GM19035 (cell line): ENCODE measurements at regions not wholly inside any gene's neighbourhood (a gene's known extent, or its start where the extent isn't known, plus 50 kb on each side); places are given as distances from the start of the nearest gene placed in this dataset.

Source experiments
- ATAC-seq: cut with Tn5 transposase; IDR thresholded peaks from one replicate; pipeline ENCODE4 v1.9.1; 2021; ENCODE audit not compliant: unreplicated experiment

GRCh38 chr2:41445865-41446264 is 602.0 kb upstream of the PKDCC start:
- no peak for ATAC-seq

- ATAC-seq, result no peak
These were observed 601.6 kb upstream of the PKDCC start for GRCh38 chr2:41446266-41446665.

- ATAC-seq, result no peak
These were observed 599.6 kb upstream of the PKDCC start for GRCh38 chr2:41448221-41448620.

DNA sequence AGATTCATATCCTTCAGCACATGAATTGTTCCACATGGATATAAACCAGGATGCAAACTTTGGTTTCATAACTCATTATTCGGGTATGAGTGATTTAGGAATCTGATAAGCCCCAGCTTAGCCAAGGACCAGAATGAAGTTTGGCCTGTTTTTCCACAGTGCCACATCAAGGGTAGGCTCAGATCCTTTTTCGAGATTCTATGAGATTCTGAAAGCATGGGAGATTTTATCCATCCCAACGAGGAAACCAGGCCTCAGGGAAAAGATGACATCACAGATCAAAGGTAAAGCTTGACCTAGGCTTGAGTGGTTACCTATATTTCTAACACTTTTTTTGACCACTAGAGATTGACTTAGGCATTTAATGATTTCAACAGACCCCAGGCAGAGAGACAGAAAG is 590.8 kb upstream of the PKDCC start:
- no peak for ATAC-seq

DNA sequence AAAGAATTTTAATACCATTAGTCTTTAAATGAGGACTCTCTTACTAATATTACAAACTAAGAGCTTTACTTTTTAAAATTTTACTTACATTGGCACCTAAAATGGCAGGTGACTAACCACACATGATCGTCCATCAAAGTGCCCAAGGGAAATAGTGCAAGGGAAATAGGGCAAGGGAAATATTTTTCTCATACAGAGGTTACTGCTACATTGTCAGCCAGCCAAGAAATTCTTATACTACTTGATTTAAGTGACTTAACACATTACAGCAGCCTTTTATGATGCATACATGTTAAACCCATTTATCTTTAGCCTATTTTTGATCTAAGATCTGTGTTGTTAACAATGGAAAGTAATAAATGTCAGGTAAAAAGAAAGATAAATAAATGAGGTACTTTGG is 587.2 kb upstream of the PKDCC start:
- no peak for ATAC-seq

DNA sequence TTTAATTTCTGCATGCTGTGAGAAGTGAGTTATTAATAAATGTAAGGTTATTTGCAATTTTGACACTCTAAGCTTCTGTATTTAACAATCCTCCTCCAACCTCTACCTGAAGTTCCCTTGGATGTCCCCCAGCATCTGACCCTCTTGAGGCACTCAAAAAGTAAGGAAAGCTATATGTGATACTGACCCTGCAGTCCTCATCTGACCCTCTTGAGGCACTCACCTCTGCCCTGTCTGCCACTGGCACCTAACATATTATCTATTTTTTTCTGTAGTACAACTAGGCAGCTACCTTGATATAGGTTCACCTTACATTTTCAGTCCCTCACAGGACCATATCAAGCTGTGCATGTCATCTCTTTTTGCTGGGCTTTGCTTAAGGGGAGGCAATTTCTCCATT is 583.4 kb upstream of the PKDCC start:
- ATAC-seq, result no peak

DNA sequence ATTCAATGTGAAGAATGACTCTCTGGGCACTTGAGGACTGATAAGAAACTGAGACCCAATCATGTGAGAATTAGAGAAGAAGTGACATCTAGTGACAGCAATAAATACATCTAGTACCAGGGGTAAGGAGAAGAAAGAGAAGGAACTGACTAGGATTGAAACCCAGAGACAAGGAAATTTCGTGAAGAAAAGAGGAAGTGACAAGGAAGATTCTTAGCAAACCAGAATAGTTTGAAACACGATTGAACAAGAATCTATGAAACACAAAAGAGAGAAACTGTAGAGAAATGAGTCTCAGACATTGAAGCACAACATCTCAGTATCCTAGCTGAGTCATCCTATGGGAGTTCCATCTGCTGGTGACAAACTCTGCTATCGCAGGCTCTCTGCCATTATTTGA is 571.9 kb upstream of the PKDCC start:
- ATAC-seq, result no peak

- no peak for ATAC-seq
These were observed 565.2 kb upstream of the PKDCC start for GRCh38 chr2:41482659-41483058.

- ATAC-seq, result no peak
These were observed 564.6 kb upstream of the PKDCC start for GRCh38 chr2:41483226-41483625.

DNA sequence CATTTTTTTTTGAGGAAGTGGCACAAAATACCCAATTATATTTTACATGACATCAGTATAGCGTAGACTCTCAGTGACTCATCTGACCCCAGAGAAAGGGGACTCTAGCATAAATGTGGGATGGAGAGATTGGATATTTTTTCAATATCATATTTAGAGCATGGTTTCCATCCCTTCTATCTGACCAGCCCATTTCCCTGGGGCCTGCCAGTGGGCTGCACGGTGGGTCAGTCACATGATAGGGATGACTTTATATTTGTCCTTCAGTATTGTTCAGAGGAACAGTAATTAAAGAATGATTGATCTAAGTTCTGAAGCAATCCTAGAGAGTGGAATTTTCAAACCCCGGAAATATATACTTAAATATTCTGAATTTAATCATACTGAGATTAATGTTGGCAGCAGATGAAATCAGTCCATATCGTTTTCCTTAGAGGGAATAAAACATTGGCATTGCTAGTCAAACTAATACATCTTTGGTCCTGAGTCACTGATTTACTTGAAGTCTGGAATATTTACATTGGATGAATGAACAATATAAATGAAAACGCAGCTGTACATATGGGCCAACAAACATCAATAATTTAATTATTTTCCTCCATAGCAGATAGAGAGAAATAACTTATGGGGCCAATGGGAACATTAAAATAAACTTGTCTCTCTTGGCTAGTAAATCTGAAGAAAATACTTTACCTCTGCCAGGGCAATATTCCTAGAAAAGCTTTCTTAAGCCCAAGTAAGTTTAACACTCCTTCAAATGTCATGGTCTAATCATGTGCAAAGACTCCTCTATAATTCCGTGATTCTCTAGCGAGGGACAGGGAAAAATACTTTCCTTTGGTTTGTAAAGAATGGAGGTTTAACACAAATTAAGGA is 563.6 kb upstream of the PKDCC start:
- no peak for ATAC-seq

GRCh38 chr2:41484858-41485234 is 563.0 kb upstream of the PKDCC start:
- ATAC-seq, result no peak

- ATAC-seq, result no peak
These were observed 560.9 kb upstream of the PKDCC start for GRCh38 chr2:41486948-41487347.

- no peak for ATAC-seq
These were observed 558.9 kb upstream of the PKDCC start for GRCh38 chr2:41488888-41489287.

DNA sequence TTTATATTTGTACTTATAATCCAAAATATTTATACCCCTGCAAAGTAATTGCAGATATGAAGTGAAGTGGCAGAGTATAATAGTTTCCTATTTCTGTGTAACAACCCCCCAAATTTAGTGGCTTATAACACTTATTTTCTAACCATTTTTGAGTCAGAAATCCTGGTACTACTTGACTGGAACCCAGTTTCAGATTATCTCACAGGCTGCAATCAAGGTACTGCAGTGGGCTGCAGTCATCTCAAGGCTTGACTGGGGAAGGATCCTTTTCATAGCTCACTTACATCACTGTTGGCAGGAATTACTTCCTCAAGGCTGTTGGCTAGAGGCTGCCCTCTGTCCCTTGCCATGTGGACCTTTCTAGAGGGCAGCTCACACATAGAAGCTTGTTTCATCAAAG is 558.2 kb upstream of the PKDCC start:
- no peak for ATAC-seq

- ATAC-seq, result no peak
These were observed 552.8 kb upstream of the PKDCC start for GRCh38 chr2:41495050-41495449.

- ATAC-seq, result no peak
These were observed 550.9 kb upstream of the PKDCC start for GRCh38 chr2:41496908-41497307.

GRCh38 chr2:41498781-41499180 is 549.0 kb upstream of the PKDCC start:
- ATAC-seq, result no peak

- no peak for ATAC-seq
These were observed 546.9 kb upstream of the PKDCC start for GRCh38 chr2:41500895-41501294.

GRCh38 chr2:41502752-41503151 is 545.1 kb upstream of the PKDCC start:
- no peak for ATAC-seq

- ATAC-seq, result no peak
These were observed 543.3 kb upstream of the PKDCC start for GRCh38 chr2:41504532-41504931.

DNA sequence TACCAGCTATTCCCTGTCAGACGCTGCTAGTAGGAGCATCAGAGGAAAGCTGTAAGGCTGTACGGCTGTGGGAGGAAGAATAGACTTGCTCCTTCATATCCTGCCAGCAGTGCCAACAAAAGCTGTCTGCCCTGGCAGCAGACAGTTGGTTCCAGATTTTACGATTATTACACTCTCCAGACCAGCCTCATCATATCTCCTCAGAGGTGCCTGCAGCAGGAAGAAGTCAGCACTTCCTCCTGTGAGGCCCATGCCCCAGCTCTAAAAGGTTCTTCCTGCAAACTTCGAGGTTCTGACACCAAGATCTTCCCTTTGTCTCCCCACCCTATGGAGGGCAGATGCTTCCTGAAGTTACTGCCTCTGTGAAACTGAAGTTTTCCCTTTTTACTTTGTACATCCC is 537.7 kb upstream of the PKDCC start:
- ATAC-seq, result no peak

- ATAC-seq, result no peak
These were observed 526.6 kb upstream of the PKDCC start for GRCh38 chr2:41521211-41521610.
